H9 (cell line): ENCODE measurements at regions not wholly inside any gene's neighbourhood (a gene's known extent, or its start where the extent isn't known, plus 50 kb on each side); places are given as distances from the start of the nearest gene placed in this dataset.

ENCODE experiments used
- DNase-seq: peaks from one replicate; pipeline ENCODE4 v3.0.0-alpha.2; 2017
- H2AFZ ChIP-seq: one replicate; pipeline ENCODE4 v1.6.1; 2013; ENCODE audit warnings: mild to moderate bottlenecking, low read length, control low read depth, moderate library complexity
- H2AK5ac ChIP-seq: 2 replicates; pipeline ENCODE4 v1.6.1; 2013; ENCODE audit warnings: low read length, control low read depth, mixed read lengths; ENCODE audit not compliant: insufficient read length
- H2BK120ac ChIP-seq: one replicate; pipeline ENCODE4 v1.6.1; 2013; ENCODE audit warnings: low read depth, mild to moderate bottlenecking, low read length, control low read depth, inconsistent platforms; ENCODE audit not compliant: poor library complexity, severe bottlenecking
- H2BK12ac ChIP-seq: 2 replicates; pipeline ENCODE4 v1.6.1; 2013; ENCODE audit warnings: low read length, control low read depth, mixed read lengths, low read depth; ENCODE audit not compliant: insufficient read length
- H2BK15ac ChIP-seq: 2 replicates; pipeline ENCODE4 v1.6.1; 2013; ENCODE audit warnings: low read depth, low read length, control low read depth
- H2BK20ac ChIP-seq: one replicate; pipeline ENCODE4 v1.6.1; 2013; ENCODE audit warnings: low read depth, mild to moderate bottlenecking, low read length, control low read depth, inconsistent platforms; ENCODE audit not compliant: poor library complexity, severe bottlenecking
- H2BK5ac ChIP-seq: 2 replicates; pipeline ENCODE4 v1.6.1; 2013; ENCODE audit warnings: low read length, control low read depth, mixed read lengths; ENCODE audit not compliant: insufficient read length
- H3K14ac ChIP-seq: 2 replicates; pipeline ENCODE4 v1.6.1; 2013; ENCODE audit warnings: low read length, control low read depth; ENCODE audit not compliant: insufficient read depth
- H3K18ac ChIP-seq: 2 replicates; pipeline ENCODE4 v1.6.1; 2013; ENCODE audit warnings: low read depth, mild to moderate bottlenecking, mixed read lengths, low read length, control low read depth; ENCODE audit not compliant: insufficient read length
- H3K23ac ChIP-seq: 2 replicates; pipeline ENCODE4 v1.6.1; 2013; ENCODE audit warnings: low read length, control low read depth, mixed read lengths, low read depth; ENCODE audit not compliant: insufficient read length
- H3K23me2 ChIP-seq: 2 replicates; pipeline ENCODE4 v1.6.1; 2013; ENCODE audit warnings: low read depth, mild to moderate bottlenecking, mixed read lengths, low read length, control low read depth; ENCODE audit not compliant: insufficient read length, poor library complexity, severe bottlenecking
- H3K27ac ChIP-seq: 2 replicates; pipeline ENCODE4 v1.5.1; 2013; ENCODE audit warnings: low read length, control low read depth, mixed read lengths, low read depth; ENCODE audit not compliant: insufficient read length
- H3K27me3 ChIP-seq: 2 replicates; pipeline ENCODE4 v1.6.1; 2013; ENCODE audit warnings: low read length, control low read depth, inconsistent platforms; ENCODE audit not compliant: insufficient read depth
- H3K4ac ChIP-seq: 2 replicates; pipeline ENCODE4 v1.6.1; 2013; ENCODE audit warnings: low read depth, mild to moderate bottlenecking, control low read depth, inconsistent platforms, low read length, moderate library complexity
- H3K4me1 ChIP-seq: 2 replicates; pipeline ENCODE4 v1.6.1; 2013; ENCODE audit warnings: low read length, control low read depth, inconsistent platforms; ENCODE audit not compliant: insufficient read depth
- H3K4me2 ChIP-seq: 2 replicates; pipeline ENCODE4 v1.6.1; 2013; ENCODE audit warnings: low read length, control low read depth, mixed read lengths; ENCODE audit not compliant: insufficient read length, insufficient read depth
- H3K56ac ChIP-seq: 2 replicates; pipeline ENCODE4 v1.6.1; 2013; ENCODE audit warnings: low read depth, mild to moderate bottlenecking, mixed read lengths, low read length, control low read depth; ENCODE audit not compliant: insufficient read length
- H3K79me1 ChIP-seq: 2 replicates; pipeline ENCODE4 v1.6.1; 2013; ENCODE audit warnings: low read depth, mild to moderate bottlenecking, moderate library complexity, low read length, control low read depth, inconsistent platforms; ENCODE audit not compliant: insufficient read depth, poor library complexity, severe bottlenecking
- H3K79me2 ChIP-seq: 2 replicates; pipeline ENCODE4 v1.6.1; 2013; ENCODE audit warnings: low read length, control low read depth, inconsistent platforms; ENCODE audit not compliant: insufficient read depth
- H3K9ac ChIP-seq: 2 replicates; pipeline ENCODE4 v1.6.1; 2013; ENCODE audit warnings: low read length, control low read depth, mixed read lengths; ENCODE audit not compliant: insufficient read length; ENCODE audit errors: extremely low read depth
- H3K9me3 ChIP-seq: one replicate; pipeline ENCODE4 v1.6.1; 2013; ENCODE audit warnings: low read depth, low read length, inconsistent platforms; ENCODE audit not compliant: control insufficient read depth
- H3T11ph ChIP-seq: one replicate; pipeline ENCODE4 v1.6.1; 2013; ENCODE audit warnings: mild to moderate bottlenecking, low read length, control low read depth, inconsistent platforms
- H4K20me1 ChIP-seq: one replicate; pipeline ENCODE4 v1.6.1; 2013; ENCODE audit not compliant: control insufficient read depth, insufficient read length, insufficient read depth
- H4K5ac ChIP-seq: 2 replicates; pipeline ENCODE4 v1.6.1; 2013; ENCODE audit warnings: low read depth, mild to moderate bottlenecking, mixed read lengths, low read length, control low read depth; ENCODE audit not compliant: insufficient read length
- H4K8ac ChIP-seq: replicated peaks from 2 replicates; pipeline ENCODE4 v1.6.1; 2013; ENCODE audit warnings: low read length, control low read depth, mixed read lengths, low read depth; ENCODE audit not compliant: insufficient read length
- H4K91ac ChIP-seq: 2 replicates; pipeline ENCODE4 v1.6.1; 2013; ENCODE audit warnings: low read depth, mild to moderate bottlenecking, moderate library complexity, mixed read lengths, low read length, control low read depth; ENCODE audit not compliant: insufficient read length
- H3K27ac Mint-ChIP-seq, 3 experiments: 2 replicates in 2 of 3; 3 replicates in 1 of 3; pipeline ENCODE4 v1.8.0; 2020 to 2021; ENCODE audit warnings: mixed read lengths in 3 of 3, mild to moderate bottlenecking in 1 of 3, moderate library complexity in 1 of 3
- H3K27me3 Mint-ChIP-seq: 2 replicates; pipeline ENCODE4 v1.8.0; 2021; ENCODE audit warnings: low read depth, mild to moderate bottlenecking, moderate library complexity, mixed read lengths
- H3K36me3 Mint-ChIP-seq, 3 experiments: 2 replicates in 2 of 3; 3 replicates in 1 of 3; pipeline ENCODE4 v1.8.0; 2020 to 2021; ENCODE audit warnings: low read depth in 3 of 3, mixed read lengths in 3 of 3; ENCODE audit not compliant: insufficient read depth in 1 of 3
- H3K4me1 Mint-ChIP-seq, 2 experiments: 2 replicates each; pipeline ENCODE4 v1.8.0; 2020; ENCODE audit warnings: mixed read lengths in 2 of 2
- H3K4me3 Mint-ChIP-seq, 2 experiments: 2 replicates in 1 of 2; 3 replicates in 1 of 2; pipeline ENCODE4 v1.8.0; 2020 to 2021; ENCODE audit warnings: mild to moderate bottlenecking in 2 of 2, mixed read lengths in 2 of 2, moderate library complexity in 1 of 2
- H3K9me3 Mint-ChIP-seq, 2 experiments: 2 replicates in 1 of 2; 3 replicates in 1 of 2; pipeline ENCODE4 v1.8.0; 2020; ENCODE audit warnings: mild to moderate bottlenecking in 2 of 2, mixed read lengths in 2 of 2, moderate library complexity in 1 of 2
- CTCF ChIP-seq: fragments of 200-600 bp; sonication (generic); conservative IDR thresholded peaks from 3 replicates; pipeline ENCODE4 v1.8.0; 2021; ENCODE audit warnings: antibody characterized with exemption, mild to moderate bottlenecking
- WGBS: extraction: QIAGEN DNeasy Blood & Tissue Kit; methylation state at CpG from one replicate; pipeline ENCODE4 v1.1.7; 2013; ENCODE audit warnings: missing lambda C conversion rate, low lambda C conversion rate, mixed read lengths; ENCODE audit not compliant: insufficient read length; ENCODE audit errors: extremely low coverage; 5-methylcytosine and 5-hydroxymethylcytosine counted together

DNA sequence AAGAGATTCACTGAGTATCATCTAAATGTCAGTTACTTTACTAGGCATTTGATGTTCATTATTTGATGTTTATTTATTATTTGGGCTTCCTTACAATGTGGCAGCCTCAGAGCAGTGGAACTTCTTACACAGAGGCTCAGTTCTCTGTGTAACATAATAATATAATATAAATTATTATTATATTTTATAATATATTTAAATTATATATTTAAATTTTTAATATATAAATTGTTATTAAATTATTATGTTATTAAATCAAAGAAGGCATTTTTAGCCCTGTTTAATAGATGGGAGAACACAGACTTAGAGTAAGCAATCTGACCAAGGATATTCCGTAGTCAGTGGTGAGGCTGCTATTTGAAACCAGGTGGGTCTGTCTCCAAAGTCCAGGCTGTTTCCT, 315.3 kb upstream of the SKOR2 start:
- Histone ChIP-seq H3K14ac (no peak overlapping the region), H3K23me2 (no peaks in the 10 kb centered on the region), H3K23ac (no peak overlapping the region), H3K79me2 (no peaks in the 10 kb centered on the region), H3K9ac (no peak overlapping the region), H3K4ac (no peak overlapping the region), H3K18ac (no peak overlapping the region), H2AFZ (no peak overlapping the region), H3K27me3 (no peaks in the 10 kb centered on the region), H3K4me1 (peaks cover 2% of the 10 kb centered on the region; the same call in 1 of the 2 replicates), H3K79me1 (no peaks in the 10 kb centered on the region), H2BK5ac (no peak overlapping the region), H2BK12ac (no peak overlapping the region), H2BK120ac (no peak overlapping the region), H3K9me3 (no peaks in the 10 kb centered on the region), H3K4me2 (no peak overlapping the region), H2BK20ac (no peak overlapping the region), H4K20me1 (no peaks in the 10 kb centered on the region), H3K56ac (no peak overlapping the region), H2BK15ac (no peak overlapping the region), H2AK5ac (no peak overlapping the region), H4K8ac (no peak overlapping the region), H3K27ac (no peak overlapping the region), H4K91ac (no peak overlapping the region), H3T11ph (no peak overlapping the region), H4K5ac (no peak overlapping the region)
- peaks cover 2 to 4% (median 4%) of the 10 kb centered on the region in 3 experiments; a peak in 4 of 7 replicates for H3K36me3 Mint-ChIP-seq
- no peak for DNase-seq
- H3K9me3 Mint-ChIP-seq, result peaks cover 5 to 22% of the 10 kb centered on the region in 2 experiments
- H3K27ac Mint-ChIP-seq, result no peak overlapping the region
- WGBS, result no CpG with 5 or more reads among the region's 1 CpG
- peaks cover 12% of the 10 kb centered on the region for H3K27me3 Mint-ChIP-seq
- peaks cover 14% of the 10 kb centered on the region in 2 experiments for H3K4me1 Mint-ChIP-seq
- no peak overlapping the region for H3K4me3 Mint-ChIP-seq
- no peak for TF ChIP-seq CTCF
